NCI-H226 (cell line): ENCODE measurements at regions not wholly inside any gene's neighbourhood (a gene's known extent, or its start where the extent isn't known, plus 50 kb on each side); places are given as distances from the start of the nearest gene placed in this dataset.

Experiments
- DNase-seq: peaks from one replicate; pipeline ENCODE4 v3.0.0-alpha.2; 2015

GRCh38 chr14:34931206-34931605, 51.6 kb upstream of the SRP54 start:
- no peak for DNase-seq

- DNase-seq: no peak
These were observed 52.2 kb upstream of the SRP54 start for GRCh38 chr14:34930591-34931091.

DNA sequence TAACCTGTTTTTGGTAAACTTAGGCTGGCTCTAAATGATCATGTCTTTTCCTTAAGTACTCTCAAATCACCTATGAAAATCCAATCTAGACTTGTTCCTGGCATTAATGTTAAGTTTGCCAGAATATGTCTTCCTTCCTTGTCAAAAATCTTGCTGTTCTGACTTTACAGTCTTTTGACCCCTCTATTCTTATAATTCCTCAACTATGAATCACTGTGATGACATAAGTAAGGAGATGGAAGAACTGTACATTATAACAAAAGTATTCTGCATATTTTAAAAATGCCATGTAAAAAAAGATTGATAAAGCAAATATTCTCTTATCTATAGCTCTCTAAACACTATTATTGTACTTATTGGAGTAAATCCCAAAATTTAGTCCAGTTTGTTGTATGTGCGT, 51.4 kb upstream of the BAZ1A start:
- DNase-seq: peak; percentile 74
